ENCODE measurements at regions not wholly inside any gene's neighbourhood (a gene's known extent, or its start where the extent isn't known, plus 50 kb on each side); places are given as distances from the start of the nearest gene placed in this dataset.

DNA sequence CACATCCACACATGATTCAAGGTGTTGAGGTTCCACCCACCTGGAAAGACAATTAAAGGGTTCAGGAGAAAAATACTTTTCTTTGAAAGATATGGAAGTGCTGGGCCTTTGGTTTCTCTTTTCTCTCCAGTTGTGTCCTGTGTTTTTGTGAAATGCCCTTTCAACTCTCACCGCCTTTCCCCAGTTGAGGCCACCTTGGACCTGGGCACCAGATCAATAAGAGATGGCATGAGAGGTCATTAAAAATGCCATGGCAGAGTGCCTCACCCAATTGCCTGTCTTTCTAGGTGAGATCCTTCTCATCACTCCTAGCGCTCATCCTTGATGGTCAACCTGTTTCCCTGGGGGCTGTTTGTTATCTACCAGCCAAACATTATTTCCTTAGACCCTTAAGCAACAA lies 453.9 kb downstream of the TSN start (continued):
- no peak for TF ChIP-seq EZH2 (IDR thresholded peaks at IDR 0.05; ENCODE audit: low read depth, low read length, severe bottlenecking)
- no peak for TF ChIP-seq SIRT6 (IDR thresholded peaks at IDR 0.05; ENCODE audit: low read length)
- no peak for TF ChIP-seq SP2 (IDR thresholded peaks at IDR 0.05; ENCODE audit: low read length)
